SH-SY5Y (cell line): ENCODE measurements at regions not wholly inside any gene's neighbourhood (a gene's known extent, or its start where the extent isn't known, plus 50 kb on each side); places are given as distances from the start of the nearest gene placed in this dataset.

Experiments
- GATA2 ChIP-seq: IDR thresholded peaks from 2 replicates; pipeline ENCODE4 v1.6.1; 2011; ENCODE audit warnings: mild to moderate bottlenecking, low read depth, low read length
- GATA3 ChIP-seq: IDR thresholded peaks from 2 replicates; pipeline ENCODE4 v1.6.1; 2011; ENCODE audit warnings: low read depth, mild to moderate bottlenecking, low read length, moderate library complexity

DNA sequence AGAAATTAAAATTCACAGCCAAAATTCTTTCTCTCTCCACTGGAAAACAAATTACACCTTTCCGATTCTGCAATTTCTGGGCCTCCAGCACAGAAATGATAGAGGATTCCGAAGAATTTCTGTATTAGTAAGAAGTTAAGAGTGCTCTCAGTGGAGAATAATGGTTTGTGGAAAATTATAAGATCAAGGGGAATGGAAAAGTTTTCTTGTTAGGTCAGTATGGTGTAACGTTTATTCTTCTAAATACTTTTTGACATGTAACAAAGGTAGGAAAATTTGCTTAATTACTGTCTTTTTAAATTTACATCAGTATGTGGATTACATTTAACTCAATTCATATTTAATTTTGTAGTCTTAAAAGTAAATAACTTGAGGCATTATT, 288.3 kb upstream of the NFE2L3 start:
- TF ChIP-seq GATA2 = no peak
- TF ChIP-seq GATA3 = no peak
